ENCODE measurements at regions not wholly inside any gene's neighbourhood (a gene's known extent, or its start where the extent isn't known, plus 50 kb on each side); places are given as distances from the start of the nearest gene placed in this dataset.

DNA sequence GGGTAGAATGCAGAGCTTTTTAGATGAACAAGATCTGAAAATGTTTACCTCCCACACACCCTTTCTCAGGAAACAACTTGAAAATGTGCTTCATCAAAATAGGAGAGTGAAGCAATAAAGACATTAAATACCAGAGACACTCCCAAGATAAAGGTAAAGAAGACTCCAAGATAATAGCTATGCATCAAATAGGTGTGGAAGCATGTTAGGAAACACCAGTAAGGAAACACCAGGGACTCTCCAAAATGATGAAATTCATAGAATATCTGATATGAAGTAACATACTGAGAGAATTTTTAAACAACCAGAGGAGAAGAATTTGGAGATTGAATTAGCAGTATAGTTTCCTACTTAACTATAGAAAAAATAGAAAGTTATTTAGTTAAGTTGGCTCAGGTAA is 57.0 kb downstream of the OR10A6 start:
- Histone ChIP-seq H3K9me1 (ENCODE audit: control insufficient read depth, extremely low read depth, insufficient read depth, low read length) (no peaks in the 10 kb centered on the region), H2AFZ (ENCODE audit: control insufficient read depth, low read length) (peak overlapping the region; percentile 75), H3K9me3 (ENCODE audit: control insufficient read depth, low read depth, low read length) (no peaks in the 10 kb centered on the region), H4K20me1 (ENCODE audit: control insufficient read depth, extremely low read depth, insufficient read depth, low read length) (no peaks in the 10 kb centered on the region), H3K27me3 (ENCODE audit: control insufficient read depth, extremely low read depth, insufficient read depth, low read length) (no peaks in the 10 kb centered on the region), H3K4me2 (ENCODE audit: control insufficient read depth, extremely low read depth, insufficient read depth, low read depth, low read length) (no peak overlapping the region), H3K4me1 (ENCODE audit: control insufficient read depth, extremely low read depth, insufficient read depth, low read length) (peaks cover 20% of the 10 kb centered on the region), H3K36me3 (ENCODE audit: control insufficient read depth in 2 of 2, extremely low read depth in 1 of 2, insufficient read depth in 2 of 2, low read length in 2 of 2) (no peaks in the 10 kb centered on the region), H3K27ac (ENCODE audit: control insufficient read depth, insufficient read depth, low read length) (peak overlapping the region; percentile 42), H3K9ac (ENCODE audit: control insufficient read depth, extremely low read depth, insufficient read depth, low read length) (no peak overlapping the region), H3K4me3 (ENCODE audit: control insufficient read depth in 2 of 3, extremely low read depth in 1 of 3, insufficient read depth in 2 of 3, low read depth in 1 of 3, low read length in 3 of 3) (no peak overlapping the region), H3K79me2 (ENCODE audit: control insufficient read depth, insufficient read depth, low read length) (no peaks in the 10 kb centered on the region)
- DNase-seq (ENCODE audit: low read depth, low spot score) (no peak), FAIRE-seq (no peak)
- dilution Hi-C loops (cut with MboI; ENCODE audit: extremely low pct_ligation_motif_present, low sequenced_read_pairs), result no loop called here
- TF ChIP-seq EZH2 (IDR thresholded peaks at IDR 0.05; ENCODE audit: low read length), result no peak
- TF ChIP-seq, protein P1, sequence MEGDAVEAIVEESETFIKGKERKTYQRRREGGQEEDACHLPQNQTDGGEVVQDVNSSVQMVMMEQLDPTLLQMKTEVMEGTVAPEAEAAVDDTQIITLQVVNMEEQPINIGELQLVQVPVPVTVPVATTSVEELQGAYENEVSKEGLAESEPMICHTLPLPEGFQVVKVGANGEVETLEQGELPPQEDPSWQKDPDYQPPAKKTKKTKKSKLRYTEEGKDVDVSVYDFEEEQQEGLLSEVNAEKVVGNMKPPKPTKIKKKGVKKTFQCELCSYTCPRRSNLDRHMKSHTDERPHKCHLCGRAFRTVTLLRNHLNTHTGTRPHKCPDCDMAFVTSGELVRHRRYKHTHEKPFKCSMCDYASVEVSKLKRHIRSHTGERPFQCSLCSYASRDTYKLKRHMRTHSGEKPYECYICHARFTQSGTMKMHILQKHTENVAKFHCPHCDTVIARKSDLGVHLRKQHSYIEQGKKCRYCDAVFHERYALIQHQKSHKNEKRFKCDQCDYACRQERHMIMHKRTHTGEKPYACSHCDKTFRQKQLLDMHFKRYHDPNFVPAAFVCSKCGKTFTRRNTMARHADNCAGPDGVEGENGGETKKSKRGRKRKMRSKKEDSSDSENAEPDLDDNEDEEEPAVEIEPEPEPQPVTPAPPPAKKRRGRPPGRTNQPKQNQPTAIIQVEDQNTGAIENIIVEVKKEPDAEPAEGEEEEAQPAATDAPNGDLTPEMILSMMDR (optimal IDR thresholded peaks at IDR 0.05 in 1 of 3, IDR thresholded peaks at IDR 0.05 in 1 of 3, conservative IDR thresholded peaks at IDR 0.05 in 1 of 3; ENCODE audit: extremely low read depth in 1 of 3, insufficient read depth in 2 of 3, low read length in 3 of 3), result no peak

DNA sequence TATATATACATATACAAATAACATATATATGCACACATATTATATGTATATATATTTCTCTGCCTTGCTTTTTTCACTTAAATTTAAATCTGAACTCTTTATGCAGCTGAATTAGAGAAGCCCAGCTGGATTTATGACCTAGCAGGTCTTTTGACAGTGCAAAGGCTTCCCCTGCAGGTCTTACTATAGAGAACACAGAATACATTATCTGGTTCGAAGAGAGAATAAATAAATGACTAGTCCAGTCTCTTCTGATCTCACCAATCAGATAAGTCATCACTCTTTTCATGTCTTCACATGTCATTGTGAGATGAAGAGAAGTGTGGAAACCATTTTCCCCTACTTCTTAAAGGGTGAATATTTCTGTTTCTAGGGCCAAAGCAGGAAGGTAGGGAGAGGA is 58.2 kb downstream of the OR10A6 start:
- H3K9ac ChIP-seq (ENCODE audit: control insufficient read depth, extremely low read depth, insufficient read depth, low read length), result no peak overlapping the region
- H3K4me2 ChIP-seq (ENCODE audit: control insufficient read depth, extremely low read depth, insufficient read depth, low read depth, low read length), result peak overlapping the region; percentile 44
- H4K20me1 ChIP-seq (ENCODE audit: control insufficient read depth, extremely low read depth, insufficient read depth, low read length), result no peaks in the 10 kb centered on the region
- no peaks in the 10 kb centered on the region for H3K9me1 ChIP-seq (ENCODE audit: control insufficient read depth, extremely low read depth, insufficient read depth, low read length)
- H3K27me3 ChIP-seq (ENCODE audit: control insufficient read depth, extremely low read depth, insufficient read depth, low read length), result no peaks in the 10 kb centered on the region
- H3K4me1 ChIP-seq (ENCODE audit: control insufficient read depth, extremely low read depth, insufficient read depth, low read length), result peaks cover 20% of the 10 kb centered on the region
- H3K27ac ChIP-seq (ENCODE audit: control insufficient read depth, insufficient read depth, low read length), result peak overlapping the region; percentile 42
- no peaks in the 10 kb centered on the region for H3K79me2 ChIP-seq (ENCODE audit: control insufficient read depth, insufficient read depth, low read length)
- no peak for TF ChIP-seq EZH2 (IDR thresholded peaks at IDR 0.05; ENCODE audit: low read length)
- TF ChIP-seq, protein P1 (optimal IDR thresholded peaks at IDR 0.05 in 1 of 3, IDR thresholded peaks at IDR 0.05 in 1 of 3, conservative IDR thresholded peaks at IDR 0.05 in 1 of 3; ENCODE audit: extremely low read depth in 1 of 3, insufficient read depth in 2 of 3, low read length in 3 of 3), result no peak
- dilution Hi-C loops (cut with MboI; ENCODE audit: extremely low pct_ligation_motif_present, low sequenced_read_pairs), result no loop called here
- FAIRE-seq (peak; percentile 36), DNase-seq (ENCODE audit: low read depth, low spot score) (peak; percentile 19)
- no peak overlapping the region for H3K4me3 ChIP-seq (ENCODE audit: control insufficient read depth in 2 of 3, extremely low read depth in 1 of 3, insufficient read depth in 2 of 3, low read depth in 1 of 3, low read length in 3 of 3)
- no peaks in the 10 kb centered on the region for H3K9me3 ChIP-seq (ENCODE audit: control insufficient read depth, low read depth, low read length)
- H2AFZ ChIP-seq (ENCODE audit: control insufficient read depth, low read length), result peak overlapping the region; percentile 87
- H3K36me3 ChIP-seq (ENCODE audit: control insufficient read depth in 2 of 2, extremely low read depth in 1 of 2, insufficient read depth in 2 of 2, low read length in 2 of 2), result no peaks in the 10 kb centered on the region

Measured in keratinocyte (primary cell).